ENCODE measurements at regions not wholly inside any gene's neighbourhood (a gene's known extent, or its start where the extent isn't known, plus 50 kb on each side); places are given as distances from the start of the nearest gene placed in this dataset.
A peak's percentile ranks its signal among the peaks of the same experiment; 100 is the strongest.

DNA sequence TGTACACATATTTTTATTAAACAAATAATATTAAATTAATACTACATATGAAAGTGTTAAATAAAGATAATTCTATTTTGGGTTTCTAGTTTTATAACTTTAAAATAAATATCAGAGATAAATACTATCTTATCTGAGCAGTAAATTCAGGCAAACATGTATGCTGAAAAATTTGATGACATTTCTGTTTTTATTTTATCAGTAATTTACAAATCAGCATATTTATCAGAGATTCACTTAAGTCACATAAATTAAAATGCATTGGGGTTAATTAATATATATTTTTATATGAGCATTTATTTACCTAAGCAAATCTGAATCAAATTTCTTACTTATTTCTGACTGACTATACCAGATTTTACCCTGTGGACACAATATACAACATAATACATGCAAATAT, 1499.8 kb downstream of the OTOL1 start:
- DNase-seq (ENCODE audit: low read depth), result no peak

DNA sequence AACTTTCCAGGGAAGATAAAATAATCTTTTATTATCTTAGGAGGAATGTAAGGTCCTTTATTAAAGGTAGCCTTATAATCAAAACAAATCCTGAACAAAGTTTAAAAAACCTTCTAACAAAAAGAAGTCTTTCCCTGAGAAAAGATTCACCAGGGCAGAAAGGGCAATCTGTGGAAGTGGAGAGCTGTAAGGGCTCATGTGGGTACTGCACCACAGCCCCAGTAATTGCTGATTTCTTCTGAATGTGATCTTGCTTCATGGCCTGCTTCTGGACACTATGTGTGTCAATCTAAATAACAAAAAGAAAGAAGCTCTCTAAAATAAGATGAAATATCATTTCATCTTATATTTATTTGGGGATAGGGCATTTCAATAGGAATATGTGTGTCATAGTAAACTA, 1501.6 kb downstream of the OTOL1 start:
- DNase-seq (ENCODE audit: low read depth), result peak; percentile 3

DNA sequence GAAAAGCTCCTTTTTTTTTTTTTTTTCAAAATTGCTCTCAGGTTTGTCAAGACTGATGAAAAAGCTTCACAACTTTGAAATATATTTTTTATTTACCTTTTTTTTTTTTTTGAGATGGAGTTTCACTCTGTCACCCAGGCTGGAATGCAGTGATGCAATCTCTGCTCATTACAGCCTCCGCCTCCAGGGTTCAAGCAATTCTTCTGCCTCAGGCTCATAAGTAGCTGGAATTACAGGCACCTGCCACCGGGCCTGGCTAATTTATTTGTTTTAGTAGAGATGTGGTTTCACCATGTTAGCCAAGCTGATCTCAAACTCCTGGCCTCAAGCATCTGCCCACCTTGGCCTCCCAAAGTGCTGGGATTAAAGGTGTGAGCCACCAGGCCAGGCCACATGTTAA, 1515.0 kb downstream of the OTOL1 start:
- DNase-seq (ENCODE audit: low read depth), result no peak

DNA sequence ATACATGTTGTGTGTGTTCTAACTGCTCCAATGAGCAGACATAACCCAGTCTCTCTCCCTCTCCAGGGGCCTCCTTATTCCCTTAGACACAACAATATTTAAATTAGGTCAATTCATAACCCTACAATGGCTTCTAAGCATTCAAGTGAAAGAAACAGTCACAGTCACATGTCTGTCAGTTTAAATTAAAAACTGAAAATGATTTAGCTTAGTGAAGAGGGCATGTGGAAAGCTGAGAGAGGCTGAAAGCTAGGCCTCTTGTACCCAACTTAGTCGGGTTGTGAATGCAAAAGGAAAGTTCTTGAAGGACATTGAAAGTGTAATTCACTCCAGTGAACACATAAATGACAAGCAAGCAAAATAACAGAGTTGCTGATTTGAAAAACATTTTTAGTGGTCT, 1519.6 kb downstream of the OTOL1 start:
- DNase-seq (ENCODE audit: low read depth), result no peak

DNA sequence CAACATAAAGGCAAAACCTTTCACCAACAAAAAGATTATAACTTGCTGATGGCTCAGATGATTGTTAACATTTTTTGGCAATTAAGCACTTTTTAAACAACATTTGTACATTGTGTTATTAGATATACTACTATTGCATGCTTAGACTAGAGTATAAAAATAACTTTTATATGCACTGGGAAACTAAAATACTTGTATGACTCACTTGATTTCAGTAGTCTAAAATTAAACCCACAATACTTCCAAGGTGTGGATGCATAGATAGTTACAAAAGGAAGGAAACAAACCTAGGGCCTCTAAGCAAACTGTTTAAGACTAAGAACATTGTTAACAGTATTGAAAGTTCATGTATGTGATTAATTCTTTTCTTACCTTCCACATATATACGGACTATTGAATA, 1521.5 kb downstream of the OTOL1 start:
- no peak for DNase-seq (ENCODE audit: low read depth)

DNA sequence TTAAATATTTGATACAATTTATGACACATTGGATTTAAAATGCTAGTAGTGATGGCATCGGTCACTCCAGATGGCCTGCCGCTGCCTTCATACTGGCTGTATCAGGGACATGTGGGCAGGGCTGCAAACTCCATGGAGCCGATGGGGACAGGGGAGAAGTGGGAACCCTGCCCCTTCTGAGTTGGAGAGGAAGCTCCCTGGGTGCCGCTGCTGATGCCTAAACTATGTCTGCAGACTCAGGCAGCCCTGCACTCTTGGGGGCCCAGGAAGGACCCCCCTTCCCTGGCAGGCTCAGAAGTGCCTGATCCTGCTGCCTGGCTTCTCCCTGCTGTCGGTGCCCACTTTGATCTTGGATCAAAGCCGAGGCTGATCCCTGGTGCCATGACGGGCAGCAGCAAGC, 1522.1 kb downstream of the OTOL1 start:
- DNase-seq (ENCODE audit: low read depth), result no peak

DNA sequence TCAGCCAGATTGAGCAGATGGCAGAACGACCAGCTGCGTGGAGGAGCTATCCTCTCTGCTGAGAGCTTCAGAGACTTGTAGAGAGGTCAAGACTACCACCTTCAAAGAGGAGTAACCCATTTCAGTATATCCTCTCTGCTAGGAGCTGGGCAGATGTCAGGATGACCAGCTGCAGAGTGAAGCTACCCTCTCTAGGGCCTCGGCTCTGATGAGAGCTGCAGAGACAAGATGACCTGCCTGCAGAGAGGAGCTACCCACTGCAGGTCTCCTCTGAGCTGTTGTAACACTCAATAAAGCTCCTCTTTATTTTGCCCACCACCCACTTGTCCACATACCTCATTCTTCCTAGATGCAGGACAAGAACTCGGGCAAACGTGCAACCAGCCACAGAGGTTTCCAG, 1522.7 kb downstream of the OTOL1 start:
- no peak for DNase-seq (ENCODE audit: low read depth)

DNA sequence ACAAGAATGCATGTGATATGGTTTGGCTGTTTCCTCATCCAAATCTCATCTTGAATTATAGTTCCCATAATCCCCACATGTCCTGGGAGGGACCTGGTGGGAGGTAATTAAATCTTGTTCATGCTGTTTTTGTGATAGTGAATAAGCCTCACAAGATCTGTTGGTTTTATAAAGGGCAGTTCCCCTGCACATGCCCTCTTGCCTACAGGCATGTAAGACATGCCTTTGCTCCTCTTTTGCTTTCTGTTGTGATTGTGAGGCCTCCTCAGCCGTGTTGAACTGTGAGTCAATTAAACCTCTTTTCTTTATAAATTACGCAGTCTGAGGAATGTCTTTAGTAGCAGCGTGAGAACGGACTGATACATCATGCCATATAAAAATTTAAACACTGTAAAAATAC, 1537.0 kb downstream of the OTOL1 start:
- DNase-seq (ENCODE audit: low read depth), result no peak

DNA sequence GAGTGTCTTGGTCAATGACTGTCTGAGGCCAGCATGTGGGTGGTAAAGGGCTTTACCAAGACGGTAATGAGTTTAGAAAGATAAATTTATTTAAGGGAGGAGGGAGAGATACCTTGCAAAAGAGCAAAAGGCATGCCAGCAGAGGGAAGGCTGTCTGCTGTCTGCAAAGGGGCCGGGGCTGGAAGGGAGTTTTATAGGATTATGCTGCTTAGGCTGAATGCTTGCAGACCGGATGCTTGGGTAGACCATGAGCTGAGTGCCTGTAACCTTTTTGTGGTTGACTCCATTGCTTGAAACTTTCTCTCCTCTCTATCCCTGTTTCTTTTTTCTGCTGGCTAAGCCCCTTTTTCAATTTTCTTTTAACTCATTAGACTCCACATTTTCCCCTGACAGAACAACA, 1543.0 kb downstream of the OTOL1 start:
- DNase-seq (ENCODE audit: low read depth), result no peak

DNA sequence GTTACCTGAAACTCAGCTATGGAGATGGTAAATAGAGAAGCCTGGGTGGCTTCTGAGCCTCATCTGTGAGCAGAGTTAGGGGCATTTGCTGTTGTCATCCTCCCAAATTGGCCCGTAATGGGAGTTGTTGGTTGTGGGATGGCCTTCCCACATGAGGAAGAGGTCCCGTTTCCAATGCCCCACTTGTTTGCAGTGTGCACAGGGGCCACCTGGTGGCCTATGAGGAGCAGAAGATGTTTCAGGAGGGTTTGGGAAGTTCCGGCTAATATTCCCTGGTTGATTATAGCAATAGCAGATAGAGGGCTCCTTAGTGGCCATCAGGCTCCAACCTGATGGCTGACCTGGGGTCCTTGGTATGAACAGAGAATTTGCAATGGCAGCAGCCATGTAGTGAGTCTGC, 1546.5 kb downstream of the OTOL1 start:
- peak; percentile 19 for DNase-seq (ENCODE audit: low read depth)

DNA sequence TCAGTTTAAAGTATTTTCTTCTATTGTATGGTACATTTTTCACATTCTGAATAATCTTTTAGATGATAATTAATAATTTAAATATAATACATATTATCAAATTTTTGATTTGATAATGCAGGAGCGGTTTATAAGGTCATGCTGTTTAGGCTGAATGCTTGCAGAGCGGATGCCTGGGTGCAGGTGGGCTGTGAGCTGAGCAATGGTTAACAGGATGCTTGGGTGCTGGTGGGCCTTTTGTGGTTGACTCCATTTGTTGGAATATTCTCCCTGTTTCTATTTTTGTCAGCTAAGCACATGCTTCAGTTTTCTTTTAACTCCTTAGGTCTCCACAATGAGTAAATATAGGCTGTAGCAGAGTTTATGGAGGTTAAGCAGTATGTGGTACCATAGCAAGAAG, 1549.3 kb downstream of the OTOL1 start:
- no peak for DNase-seq (ENCODE audit: low read depth)

DNA sequence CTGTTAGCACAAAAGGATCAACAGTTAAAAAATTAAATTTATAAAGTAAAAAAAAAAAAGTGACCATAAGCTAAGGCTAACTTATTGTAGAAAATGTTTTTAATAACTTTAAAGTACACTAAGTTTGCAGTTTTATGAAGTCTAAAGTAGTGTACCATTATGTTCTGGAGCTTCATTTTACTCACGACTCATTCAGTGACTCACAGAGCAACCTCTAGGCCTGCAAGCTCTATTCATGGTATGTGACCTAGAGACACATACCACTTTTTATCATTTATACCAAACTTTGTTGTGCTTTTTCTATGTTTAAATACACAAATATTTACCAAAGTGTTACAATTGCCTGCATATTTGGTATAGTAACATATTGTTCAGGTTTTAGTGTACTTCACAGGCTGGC, 1552.3 kb downstream of the OTOL1 start:
- DNase-seq (ENCODE audit: low read depth), result no peak

DNA sequence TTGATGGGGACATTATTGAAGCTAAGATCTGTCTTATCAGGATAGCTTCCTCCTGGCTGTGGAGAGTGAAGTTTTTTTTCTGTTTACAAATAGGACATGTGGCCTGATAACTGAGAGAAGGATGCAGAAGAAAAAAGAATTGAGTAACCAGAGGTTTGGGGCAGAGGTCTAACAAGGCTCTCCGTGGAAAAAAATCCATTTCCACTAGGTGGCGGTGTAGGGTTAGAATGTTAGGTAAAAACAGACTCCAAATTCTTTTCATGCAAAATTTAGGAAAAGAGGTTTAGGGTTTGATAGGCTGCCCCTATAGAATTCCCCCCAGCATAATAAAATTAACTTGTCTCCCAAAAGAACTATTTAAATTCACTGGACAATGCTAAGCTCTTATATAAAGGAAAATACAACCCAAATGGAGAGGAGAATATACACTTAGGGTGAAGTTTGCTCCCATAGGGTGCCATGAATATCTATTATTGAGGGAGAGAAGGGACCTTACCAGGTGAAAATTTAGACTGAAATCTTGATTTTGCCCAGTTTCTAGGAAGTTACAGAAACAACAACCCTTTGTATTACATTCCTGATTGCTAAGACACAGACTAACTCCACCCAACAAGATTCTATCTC, 1560.4 kb downstream of the OTOL1 start:
- peak; percentile 49 for DNase-seq (ENCODE audit: low read depth)

DNA sequence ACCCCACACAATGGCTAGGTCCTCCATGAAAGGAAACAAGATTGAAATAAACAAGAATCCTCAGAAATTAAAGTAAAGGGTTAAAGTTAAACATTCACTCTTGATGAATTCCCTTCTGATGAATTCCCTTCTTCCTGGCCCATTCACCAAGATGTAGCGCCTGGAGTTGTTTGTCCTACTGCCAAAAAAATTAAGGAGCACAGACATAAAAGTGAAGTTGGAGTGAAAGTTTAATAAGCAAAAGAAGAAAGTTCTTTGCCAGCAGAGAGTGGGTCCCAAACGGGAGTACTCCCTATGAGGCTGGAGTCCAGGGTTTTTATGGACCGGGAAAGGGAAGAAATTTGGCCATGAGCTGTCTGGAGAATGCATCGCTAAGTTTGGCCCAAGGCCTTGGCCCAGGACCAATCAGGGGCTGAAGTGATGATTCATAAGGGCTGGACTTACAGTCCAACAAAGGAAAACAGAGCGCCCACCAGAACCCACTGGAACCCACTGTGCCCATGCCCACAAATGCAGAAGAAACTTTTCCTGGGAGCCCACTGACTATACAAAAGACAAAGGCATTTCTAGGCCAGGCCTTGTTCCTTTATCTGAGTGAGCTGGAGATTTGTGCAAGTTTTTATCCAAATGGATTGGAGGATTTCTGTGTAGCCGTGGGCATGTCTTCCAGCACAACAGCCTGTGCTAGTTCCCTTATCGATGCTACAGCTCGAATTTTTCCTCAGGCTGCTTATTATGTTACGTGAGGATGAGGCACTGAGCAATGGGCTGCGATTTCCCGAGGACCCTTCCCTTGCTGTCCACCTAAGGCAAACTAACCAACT, 1561.6 kb downstream of the OTOL1 start:
- no peak for DNase-seq (ENCODE audit: low read depth)

DNA sequence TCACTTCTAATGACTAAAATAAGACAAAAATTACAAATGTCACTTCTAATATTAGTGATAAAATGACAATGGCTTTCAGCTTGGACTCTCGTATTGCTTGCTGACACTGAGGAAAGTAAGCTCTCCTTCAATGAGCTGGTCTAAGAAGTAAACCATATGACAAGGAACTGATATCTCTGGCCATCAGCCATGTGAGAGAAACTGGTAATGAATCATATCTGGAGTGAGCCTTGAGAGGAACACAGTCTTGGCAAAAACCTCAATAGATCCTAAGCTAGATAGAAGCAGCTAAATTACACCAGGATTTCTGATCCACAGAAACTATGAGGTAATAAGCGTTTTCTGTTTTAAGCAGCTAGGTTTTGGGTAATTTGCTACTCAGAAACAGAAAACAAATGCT, 1575.1 kb downstream of the OTOL1 start:
- peak; percentile 66 for DNase-seq (ENCODE audit: low read depth)

All from fibroblast of gingiva (primary cell).